GM12872 (cell line): ENCODE measurements at regions not wholly inside any gene's neighbourhood (a gene's known extent, or its start where the extent isn't known, plus 50 kb on each side); places are given as distances from the start of the nearest gene placed in this dataset.

Source experiments
- TF ChIP-seq, protein P1 (sequence below): IDR thresholded peaks from 3 replicates; pipeline ENCODE4 v1.5.1; 2011; ENCODE audit warnings: low read depth, mild to moderate bottlenecking, low read length, moderate library complexity; ENCODE audit not compliant: insufficient read depth

DNA sequence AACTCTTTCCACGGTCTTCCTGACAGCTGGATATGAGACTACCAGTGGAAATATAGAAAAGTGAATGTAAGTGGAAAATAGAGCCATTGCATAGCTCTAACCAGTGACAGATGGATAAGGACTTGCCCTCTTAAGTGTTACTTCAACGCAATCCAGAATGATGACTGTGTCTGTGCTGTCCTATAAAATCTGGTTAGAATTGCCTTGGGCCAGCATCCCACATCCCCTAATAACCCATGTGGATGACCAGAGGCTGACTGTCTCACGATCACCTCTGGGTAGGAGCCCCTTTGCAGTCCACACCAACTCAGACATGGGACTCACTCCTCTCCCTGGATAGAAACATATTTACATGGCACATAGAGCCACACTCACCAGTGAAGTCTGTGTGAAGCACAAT, 186.6 kb downstream of the C1D start:
- TF ChIP-seq, protein P1, sequence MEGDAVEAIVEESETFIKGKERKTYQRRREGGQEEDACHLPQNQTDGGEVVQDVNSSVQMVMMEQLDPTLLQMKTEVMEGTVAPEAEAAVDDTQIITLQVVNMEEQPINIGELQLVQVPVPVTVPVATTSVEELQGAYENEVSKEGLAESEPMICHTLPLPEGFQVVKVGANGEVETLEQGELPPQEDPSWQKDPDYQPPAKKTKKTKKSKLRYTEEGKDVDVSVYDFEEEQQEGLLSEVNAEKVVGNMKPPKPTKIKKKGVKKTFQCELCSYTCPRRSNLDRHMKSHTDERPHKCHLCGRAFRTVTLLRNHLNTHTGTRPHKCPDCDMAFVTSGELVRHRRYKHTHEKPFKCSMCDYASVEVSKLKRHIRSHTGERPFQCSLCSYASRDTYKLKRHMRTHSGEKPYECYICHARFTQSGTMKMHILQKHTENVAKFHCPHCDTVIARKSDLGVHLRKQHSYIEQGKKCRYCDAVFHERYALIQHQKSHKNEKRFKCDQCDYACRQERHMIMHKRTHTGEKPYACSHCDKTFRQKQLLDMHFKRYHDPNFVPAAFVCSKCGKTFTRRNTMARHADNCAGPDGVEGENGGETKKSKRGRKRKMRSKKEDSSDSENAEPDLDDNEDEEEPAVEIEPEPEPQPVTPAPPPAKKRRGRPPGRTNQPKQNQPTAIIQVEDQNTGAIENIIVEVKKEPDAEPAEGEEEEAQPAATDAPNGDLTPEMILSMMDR: no peak

DNA sequence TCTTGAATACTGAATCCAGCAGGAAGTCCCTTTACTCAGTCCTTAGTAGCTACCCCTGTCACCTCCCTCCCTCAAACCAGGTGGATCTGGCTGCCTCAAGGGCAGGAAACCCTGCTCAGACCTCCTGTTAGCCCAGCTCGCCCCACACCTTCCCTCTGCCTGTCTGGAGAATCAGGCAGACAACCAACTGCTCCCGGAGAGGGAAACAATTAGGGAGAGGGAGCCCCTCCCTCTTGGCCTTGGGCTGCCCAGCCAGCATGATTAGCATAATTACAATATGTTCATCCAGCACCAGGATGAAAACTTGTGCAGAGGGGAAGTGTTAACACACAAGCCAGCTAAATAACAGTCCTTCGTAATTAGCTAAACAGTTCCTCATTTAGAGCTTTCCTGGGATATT, 185.5 kb downstream of the C1D start:
- TF ChIP-seq, protein P1: no peak

DNA sequence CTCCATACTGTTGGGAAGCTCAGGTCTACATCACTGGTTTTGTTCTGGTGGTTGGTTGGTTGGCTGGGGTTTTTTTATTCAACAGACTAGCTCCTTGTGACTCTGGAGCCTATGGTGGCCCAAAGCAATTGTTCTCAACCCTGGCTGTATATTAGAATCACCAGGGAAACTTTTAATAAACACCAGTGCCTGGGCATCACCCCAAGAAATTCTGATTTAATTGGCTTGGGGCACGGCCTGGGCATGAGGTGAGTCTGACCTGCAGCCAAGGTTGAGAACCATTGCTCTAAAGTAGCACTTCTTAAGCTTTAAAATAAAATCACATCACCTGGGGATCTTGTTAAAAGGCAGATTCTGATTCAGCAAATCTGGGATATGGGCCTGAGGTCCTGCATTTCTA, 184.1 kb downstream of the C1D start:
- TF ChIP-seq, protein P1: no peak

DNA sequence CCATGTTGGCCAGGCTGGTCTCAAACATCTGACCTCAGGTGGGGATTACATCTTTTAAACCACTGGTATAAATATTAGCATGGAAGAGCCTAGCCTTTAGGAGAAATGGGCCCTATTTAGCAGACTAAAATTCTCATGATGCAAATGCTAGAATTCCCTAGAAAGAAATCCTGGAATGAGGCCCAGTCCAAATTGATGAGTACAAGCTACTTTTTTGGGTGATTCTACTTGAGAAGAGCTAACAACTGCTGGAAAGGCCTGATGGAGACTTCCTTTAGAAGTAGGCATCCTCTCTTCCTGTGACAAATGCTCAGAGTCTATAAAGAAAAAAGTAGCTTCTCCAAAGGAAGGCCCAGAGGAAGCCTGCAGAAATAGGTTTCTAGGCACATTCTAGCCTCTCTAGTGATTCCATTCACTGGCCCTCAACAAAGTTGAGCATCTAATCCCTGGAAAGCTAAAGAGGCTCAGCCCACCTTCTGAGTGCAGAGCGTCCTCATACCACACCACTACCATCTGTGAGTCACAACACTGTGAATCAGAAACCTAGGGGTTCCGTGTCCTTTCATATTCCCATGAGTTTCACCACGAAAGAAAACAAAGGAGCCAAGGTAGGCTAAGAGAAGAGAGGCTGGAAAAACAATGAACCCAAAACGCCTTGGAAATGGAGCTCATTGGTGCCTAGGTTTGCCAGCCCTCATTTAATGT, 183.1 kb downstream of the C1D start:
- TF ChIP-seq, protein P1: no peak

DNA sequence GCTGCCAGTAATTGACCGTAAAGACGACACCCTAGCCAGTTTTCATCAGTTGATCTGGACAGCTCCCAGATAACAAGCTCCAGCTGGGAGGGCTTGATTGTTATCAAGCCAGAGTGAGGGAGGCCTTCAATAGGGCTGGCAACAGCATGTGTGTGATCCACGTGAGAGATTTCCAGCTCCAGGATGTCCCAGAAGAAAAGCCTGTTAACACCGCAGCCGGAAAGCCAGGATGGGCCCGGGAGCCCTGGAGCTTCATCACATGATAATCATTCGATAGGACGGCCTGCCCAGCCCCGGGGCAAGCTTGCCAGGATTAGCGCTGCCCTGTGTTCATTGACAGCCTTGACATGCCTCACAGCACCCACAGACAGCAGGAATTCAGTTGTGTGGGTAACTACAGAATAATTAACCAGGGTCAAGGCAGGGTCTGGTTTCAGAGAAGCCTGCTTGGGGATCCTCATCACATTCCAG, 182.5 kb downstream of the C1D start:
- TF ChIP-seq, protein P1: no peak

DNA sequence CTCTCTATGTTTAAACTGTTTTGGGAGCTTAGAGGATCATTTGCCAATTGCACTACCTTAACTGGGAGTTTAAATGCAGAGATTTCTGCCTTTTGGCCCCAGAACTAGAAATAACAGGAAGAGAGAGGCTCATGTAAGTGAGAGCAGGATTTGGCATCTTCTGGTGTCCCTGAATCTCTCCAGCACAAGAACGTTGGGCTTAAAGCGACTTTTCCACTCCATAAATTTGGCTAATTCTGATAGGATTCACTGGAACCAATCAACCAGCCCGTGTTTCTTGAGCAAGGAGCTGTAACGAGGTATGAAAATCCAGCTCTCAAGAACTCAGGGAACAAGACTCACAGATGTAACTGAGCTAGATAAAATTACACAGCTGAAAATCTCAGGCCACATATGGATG, 181.0 kb downstream of the C1D start:
- TF ChIP-seq, protein P1: no peak

DNA sequence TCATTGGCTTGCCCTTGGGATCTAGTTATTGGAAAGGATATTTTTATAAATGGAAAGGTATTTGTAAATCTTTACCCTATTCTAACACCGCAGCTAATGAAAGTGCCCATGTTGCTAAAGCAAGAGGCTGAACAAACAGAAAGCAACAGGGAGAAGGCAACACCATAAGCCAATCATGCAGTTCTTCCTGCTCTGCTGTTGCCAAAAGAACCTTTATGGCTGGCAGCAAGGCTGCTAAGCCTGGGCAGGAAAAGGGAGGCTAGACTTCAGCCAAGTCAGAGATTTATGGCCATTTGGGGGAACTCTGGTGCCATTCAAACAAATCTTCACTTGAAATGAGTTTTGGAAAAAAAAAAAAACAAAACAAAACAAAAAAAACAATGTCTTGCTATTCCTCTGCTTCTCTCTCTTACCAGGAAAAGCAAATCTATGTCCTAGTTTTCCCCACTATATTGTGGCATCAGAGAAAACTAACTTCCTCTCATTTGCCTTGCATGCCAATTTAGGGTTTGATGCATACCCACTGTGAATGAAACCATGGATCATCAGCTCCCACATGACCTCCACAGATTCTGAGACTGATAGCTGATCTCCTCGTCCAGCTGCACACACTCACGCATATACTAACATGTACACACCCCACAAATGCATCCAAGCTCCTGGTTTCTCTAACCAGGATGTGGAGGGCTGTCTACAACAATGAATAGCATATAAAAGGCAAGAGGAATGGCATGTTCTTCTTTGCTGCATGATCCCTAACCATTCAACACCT, 179.3 kb downstream of the C1D start:
- TF ChIP-seq, protein P1: no peak
